AG04449 (cell line): ENCODE measurements at regions not wholly inside any gene's neighbourhood (a gene's known extent, or its start where the extent isn't known, plus 50 kb on each side); places are given as distances from the start of the nearest gene placed in this dataset.
"Not testable (repeated sequence)": the region's sequence is repeated elsewhere in the genome, so short reads cannot be mapped to it uniquely, and the experiment has no call there.

Source experiments
- CTCF ChIA-PET: fragments of 350-600 bp; formaldehyde crosslinking; extraction: SDS; loops from one replicate; lab custom pipeline; 2021; ENCODE audit warnings: antibody characterized with exemption; lab: Yijun Ruan, JAX
- POLR2A ChIA-PET: fragments of 400-600, 350-600 bp; formaldehyde crosslinking; extraction: SDS; loops from one replicate; lab custom pipeline; 2020; ENCODE audit warnings: antibody characterized with exemption, inconsistent platforms; lab: Yijun Ruan, JAX
- DNase-seq: peaks from one replicate; pipeline ENCODE4 v3.0.0-alpha.2; 2010; ENCODE audit warnings: low read depth, low spot score
- H3K4me3 ChIP-seq: 2 replicates; pipeline ENCODE4 v1.5.1; 2011; ENCODE audit warnings: low read depth, mild to moderate bottlenecking, control low read depth, low read length
- TF ChIP-seq, protein P1 (sequence below): IDR thresholded peaks from one replicate; pipeline ENCODE4 v1.5.1; 2011; ENCODE audit warnings: mild to moderate bottlenecking, moderate library complexity, low read length, control low read depth, inconsistent platforms; ENCODE audit not compliant: insufficient read depth; ENCODE audit errors: missing control alignments

DNA sequence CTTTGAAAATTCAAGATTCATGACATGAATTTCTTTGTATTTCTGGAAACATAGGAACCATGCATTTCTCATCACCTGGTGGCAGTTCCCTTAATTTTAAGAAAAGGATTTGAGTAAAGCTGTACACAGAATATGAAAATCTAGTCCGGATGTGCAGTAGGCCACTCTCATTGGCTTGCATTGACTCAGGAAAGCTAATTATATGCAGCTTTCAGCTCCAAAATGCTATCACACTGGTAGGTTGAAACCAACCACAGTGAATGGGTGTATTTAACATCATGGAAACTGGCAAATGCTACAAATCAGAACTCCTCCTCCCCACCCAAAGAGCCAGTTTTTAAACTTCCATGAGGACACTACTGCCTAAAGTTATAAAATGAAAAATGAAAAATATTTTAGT lies 161.6 kb upstream of the FBXL17 start:
- CTCF ChIA-PET, result interaction anchor here (1.1 to 1.4 kb wide), 3 partner anchors 11 to 98 kb away, joined by 3 read pairs; no protein-coding TSS in a partner anchor
- TF ChIP-seq, protein P1, sequence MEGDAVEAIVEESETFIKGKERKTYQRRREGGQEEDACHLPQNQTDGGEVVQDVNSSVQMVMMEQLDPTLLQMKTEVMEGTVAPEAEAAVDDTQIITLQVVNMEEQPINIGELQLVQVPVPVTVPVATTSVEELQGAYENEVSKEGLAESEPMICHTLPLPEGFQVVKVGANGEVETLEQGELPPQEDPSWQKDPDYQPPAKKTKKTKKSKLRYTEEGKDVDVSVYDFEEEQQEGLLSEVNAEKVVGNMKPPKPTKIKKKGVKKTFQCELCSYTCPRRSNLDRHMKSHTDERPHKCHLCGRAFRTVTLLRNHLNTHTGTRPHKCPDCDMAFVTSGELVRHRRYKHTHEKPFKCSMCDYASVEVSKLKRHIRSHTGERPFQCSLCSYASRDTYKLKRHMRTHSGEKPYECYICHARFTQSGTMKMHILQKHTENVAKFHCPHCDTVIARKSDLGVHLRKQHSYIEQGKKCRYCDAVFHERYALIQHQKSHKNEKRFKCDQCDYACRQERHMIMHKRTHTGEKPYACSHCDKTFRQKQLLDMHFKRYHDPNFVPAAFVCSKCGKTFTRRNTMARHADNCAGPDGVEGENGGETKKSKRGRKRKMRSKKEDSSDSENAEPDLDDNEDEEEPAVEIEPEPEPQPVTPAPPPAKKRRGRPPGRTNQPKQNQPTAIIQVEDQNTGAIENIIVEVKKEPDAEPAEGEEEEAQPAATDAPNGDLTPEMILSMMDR, result no peak
- no peak overlapping the region for H3K4me3 ChIP-seq
- POLR2A ChIA-PET, result interaction anchor here (0.7 kb wide), 1 partner anchor 495 kb away, joined by 3 read pairs; no protein-coding TSS in a partner anchor
- no peak for DNase-seq

- no peak overlapping the region for H3K4me3 ChIP-seq
- CTCF ChIA-PET, result interaction anchor here (0.7 to 1.6 kb wide), 2 partner anchors 10 to 88 kb away, joined by 3 to 4 read pairs; no protein-coding TSS in a partner anchor
- TF ChIP-seq, protein P1, result no peak
- POLR2A ChIA-PET, result no interaction called here
- no peak for DNase-seq
Observed at GRCh38 chr5:108541836-108542235, 159.9 kb upstream of the FBXL17 start.

DNA sequence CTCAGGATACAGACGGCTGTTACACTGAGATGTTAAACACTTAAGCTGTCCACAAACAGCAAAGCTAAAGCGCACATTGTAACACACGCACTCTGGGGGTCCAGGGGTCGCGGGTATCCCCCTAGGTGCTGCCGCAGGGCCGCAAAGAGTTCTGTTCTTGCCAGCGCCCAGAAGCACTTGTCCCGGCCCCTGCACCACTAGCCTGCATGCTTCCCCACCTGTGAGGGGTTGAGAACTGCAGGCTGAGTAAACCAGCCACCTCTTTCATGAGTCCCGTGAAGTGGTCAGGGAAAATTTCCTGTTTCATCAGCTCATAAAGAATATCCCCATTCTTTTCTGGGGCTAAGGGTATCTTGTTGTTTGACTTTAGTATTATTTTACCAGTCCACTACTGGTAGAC lies 154.4 kb upstream of the FBXL17 start:
- CTCF ChIA-PET, result no interaction called here
- TF ChIP-seq, protein P1, result no peak
- POLR2A ChIA-PET, result no interaction called here
- H3K4me3 ChIP-seq, result no peak overlapping the region
- DNase-seq, result no peak

DNA sequence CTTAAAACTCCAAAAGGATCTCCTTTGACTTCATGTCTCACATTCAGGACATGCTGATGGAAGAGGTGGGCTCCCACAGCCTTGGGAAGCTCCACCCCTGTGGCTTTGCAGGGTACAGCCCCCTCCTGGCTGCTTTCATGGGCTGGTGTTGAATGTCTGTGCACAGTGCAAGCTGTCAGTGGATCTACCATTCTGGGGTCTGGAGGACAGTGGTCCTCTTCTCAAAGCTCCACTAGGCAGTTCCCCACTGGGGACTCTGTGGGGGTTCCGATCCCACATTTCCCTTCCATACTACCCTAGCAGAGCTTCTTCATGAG lies 150.2 kb upstream of the FBXL17 start:
- DNase-seq, POLR2A ChIA-PET, H3K4me3 ChIP-seq: not testable (repeated sequence)
- CTCF ChIA-PET, result interaction anchor here (1.1 to 1.6 kb wide), 4 partner anchors 9 to 272 kb away, joined by 3 to 6 read pairs (median 4); no protein-coding TSS in a partner anchor

DNA sequence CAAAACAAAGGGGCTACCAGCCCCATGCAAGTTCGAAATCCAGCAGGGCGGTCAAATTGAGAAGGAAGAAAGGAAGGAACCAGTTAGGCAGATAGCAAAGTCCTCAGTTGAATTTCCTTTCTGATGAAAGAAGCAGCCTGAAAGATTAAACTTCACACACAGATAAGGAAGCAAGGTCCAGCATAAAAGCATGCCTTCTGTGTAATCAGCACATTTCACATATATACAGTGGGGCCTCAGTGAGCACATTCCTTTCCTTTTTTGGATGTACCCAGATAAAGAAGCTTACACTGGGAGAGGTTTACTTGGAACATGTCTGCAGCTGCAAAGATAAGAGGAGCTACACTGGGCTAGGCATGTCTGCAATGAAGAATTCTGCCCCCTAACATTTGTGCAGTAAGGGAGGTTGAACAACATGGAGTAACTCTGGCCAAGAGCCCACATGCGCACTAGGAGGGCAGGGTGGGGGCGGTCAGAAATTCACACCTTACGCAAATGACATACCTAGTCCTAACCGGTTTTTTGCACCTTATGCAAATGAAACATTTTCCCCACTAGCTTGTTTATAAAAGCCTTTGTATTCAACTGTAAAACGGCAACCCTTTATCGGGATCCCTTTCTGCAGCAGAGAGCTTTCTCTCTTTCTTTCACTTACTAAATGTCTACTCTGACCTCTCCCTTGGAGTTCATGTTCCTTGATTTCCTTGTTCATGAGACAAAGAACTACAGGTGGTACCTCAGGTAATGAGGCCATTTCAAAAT lies 149.7 kb upstream of the FBXL17 start:
- ChIA-PET POLR2A (no interaction called here), CTCF (interaction anchor here (1.1 to 1.6 kb wide), 4 partner anchors 8 to 271 kb away, joined by 3 to 6 read pairs (median 4); no protein-coding TSS in a partner anchor)
- DNase-seq, result peak; percentile 24
- TF ChIP-seq, protein P1, result no peak
- H3K4me3 ChIP-seq, result no peak overlapping the region

GRCh38 chr5:108530706-108531105 lies 148.8 kb upstream of the FBXL17 start:
- DNase-seq, result no peak
- ChIA-PET CTCF (no interaction called here), POLR2A (no interaction called here)
- TF ChIP-seq, protein P1, result no peak
- no peak overlapping the region for H3K4me3 ChIP-seq
